Rectal smooth muscle tissue (tissue), 1 donor: ENCODE measurements at regions not wholly inside any gene's neighbourhood (a gene's known extent, or its start where the extent isn't known, plus 50 kb on each side); places are given as distances from the start of the nearest gene placed in this dataset.
"Not testable (repeated sequence)": the region's sequence is repeated elsewhere in the genome, so short reads cannot be mapped to it uniquely, and the experiment has no call there.

Experiments
- H3K27ac ChIP-seq: one replicate; pipeline ENCODE4 v1.7.0; 2013; ENCODE audit warnings: low read depth, low read length, inconsistent platforms
- H3K27me3 ChIP-seq: one replicate; pipeline ENCODE4 v1.7.0; 2013; ENCODE audit warnings: low read length; ENCODE audit not compliant: control insufficient read depth, insufficient read depth
- H3K36me3 ChIP-seq: one replicate; pipeline ENCODE4 v1.7.0; 2013; ENCODE audit warnings: low read length; ENCODE audit not compliant: control insufficient read depth, insufficient read depth
- H3K4me1 ChIP-seq: one replicate; pipeline ENCODE4 v1.7.0; 2013; ENCODE audit warnings: low read length; ENCODE audit not compliant: control insufficient read depth, insufficient read depth
- H3K4me3 ChIP-seq: one replicate; pipeline ENCODE4 v1.7.0; 2013; ENCODE audit warnings: low read length
- H3K9ac ChIP-seq: one replicate; pipeline ENCODE4 v1.7.0; 2013; ENCODE audit warnings: low read length

- no peak overlapping the region for H3K9ac ChIP-seq
- H3K27ac ChIP-seq = no peak overlapping the region
- H3K27me3 ChIP-seq = no peaks in the 10 kb centered on the region
- H3K4me3 ChIP-seq = no peak overlapping the region
- H3K36me3 ChIP-seq = no peaks in the 10 kb centered on the region
- no peaks in the 10 kb centered on the region for H3K4me1 ChIP-seq
Observed at GRCh38 chr3:174532216-174532615, 326.9 kb upstream of the NAALADL2 start.

- H3K27me3 ChIP-seq = no peaks in the 10 kb centered on the region
- no peaks in the 10 kb centered on the region for H3K4me1 ChIP-seq
- H3K36me3 ChIP-seq = no peaks in the 10 kb centered on the region
- no peak overlapping the region for H3K27ac ChIP-seq
- no peak overlapping the region for H3K4me3 ChIP-seq
- no peak overlapping the region for H3K9ac ChIP-seq
Observed at GRCh38 chr3:174532776-174533175, 326.4 kb upstream of the NAALADL2 start.

GRCh38 chr3:174533286-174533685 is 325.8 kb upstream of the NAALADL2 start:
- Histone ChIP-seq H3K27me3 (no peaks in the 10 kb centered on the region), H3K4me1 (no peaks in the 10 kb centered on the region), H3K36me3 (no peaks in the 10 kb centered on the region), H3K4me3 (no peak overlapping the region), H3K9ac (no peak overlapping the region), H3K27ac (no peak overlapping the region)

GRCh38 chr3:174536319-174536718 is 322.8 kb upstream of the NAALADL2 start:
- no peak overlapping the region for H3K27ac ChIP-seq
- H3K36me3 ChIP-seq = no peaks in the 10 kb centered on the region
- no peak overlapping the region for H3K9ac ChIP-seq
- H3K4me3 ChIP-seq = no peak overlapping the region
- no peaks in the 10 kb centered on the region for H3K4me1 ChIP-seq
- no peaks in the 10 kb centered on the region for H3K27me3 ChIP-seq

GRCh38 chr3:174538151-174538550 is 321.0 kb upstream of the NAALADL2 start:
- Histone ChIP-seq H3K27me3 (no peaks in the 10 kb centered on the region), H3K27ac (no peak overlapping the region), H3K4me1 (no peaks in the 10 kb centered on the region), H3K36me3 (no peaks in the 10 kb centered on the region), H3K9ac (no peak overlapping the region), H3K4me3 (no peak overlapping the region)

GRCh38 chr3:174540116-174540908 is 318.8 kb upstream of the NAALADL2 start:
- Histone ChIP-seq H3K4me1 (no peaks in the 10 kb centered on the region), H3K9ac (no peak overlapping the region), H3K27ac (no peak overlapping the region), H3K27me3 (no peaks in the 10 kb centered on the region), H3K4me3 (no peak overlapping the region), H3K36me3 (no peaks in the 10 kb centered on the region)

GRCh38 chr3:174541708-174542315 is 317.3 kb upstream of the NAALADL2 start:
- Histone ChIP-seq H3K4me3 (no peak overlapping the region), H3K27ac (no peak overlapping the region), H3K4me1 (no peaks in the 10 kb centered on the region), H3K27me3 (no peaks in the 10 kb centered on the region), H3K36me3 (no peaks in the 10 kb centered on the region), H3K9ac (no peak overlapping the region)

GRCh38 chr3:174547801-174548435 is 311.2 kb upstream of the NAALADL2 start:
- H3K27ac ChIP-seq = no peak overlapping the region
- H3K36me3 ChIP-seq = no peaks in the 10 kb centered on the region
- peaks cover 10% of the 10 kb centered on the region for H3K4me1 ChIP-seq

GRCh38 chr3:174548841-174549623 is 310.1 kb upstream of the NAALADL2 start:
- Histone ChIP-seq H3K4me1 (peaks cover 10% of the 10 kb centered on the region), H3K27me3 (no peaks in the 10 kb centered on the region), H3K9ac (no peak overlapping the region), H3K27ac (no peak overlapping the region), H3K36me3 (no peaks in the 10 kb centered on the region), H3K4me3 (no peak overlapping the region)

More at GRCh38 chr3:174547801-174548435, 311.2 kb upstream of the NAALADL2 start:
- Histone ChIP-seq H3K4me3 (no peak overlapping the region), H3K9ac (no peak overlapping the region), H3K27me3 (no peaks in the 10 kb centered on the region)

- Histone ChIP-seq H3K9ac (no peak overlapping the region), H3K36me3 (no peaks in the 10 kb centered on the region), H3K27me3 (no peaks in the 10 kb centered on the region), H3K4me1 (no peaks in the 10 kb centered on the region), H3K27ac (no peak overlapping the region), H3K4me3 (no peak overlapping the region)
Observed at GRCh38 chr3:174581558-174581957, 277.6 kb upstream of the NAALADL2 start.

- Histone ChIP-seq H3K9ac (no peak overlapping the region), H3K4me1 (no peaks in the 10 kb centered on the region), H3K27ac (no peak overlapping the region), H3K4me3 (no peak overlapping the region), H3K36me3 (no peaks in the 10 kb centered on the region), H3K27me3 (no peaks in the 10 kb centered on the region)
Observed at GRCh38 chr3:174583396-174583795, 275.7 kb upstream of the NAALADL2 start.

- not testable (repeated sequence) for H3K27me3 ChIP-seq, H3K27ac ChIP-seq, H3K4me1 ChIP-seq, H3K36me3 ChIP-seq, H3K9ac ChIP-seq, H3K4me3 ChIP-seq
Observed at GRCh38 chr3:174587137-174587536, 272.0 kb upstream of the NAALADL2 start.
